Calu3 (cell line): ENCODE measurements at regions not wholly inside any gene's neighbourhood (a gene's known extent, or its start where the extent isn't known, plus 50 kb on each side); places are given as distances from the start of the nearest gene placed in this dataset.

Source experiments
- BruUV-seq: library from RNA; stranded (reverse); fragments of 400-500 nt; replicated peaks from 2 replicates; lab custom pipeline; 2021; lab: Mats Ljungman, UMichigan
- CTCF ChIA-PET: fragments of 300-600 bp; sonication (Branson Sonifier 250); formaldehyde crosslinking; loops from one replicate; lab custom pipeline; 2022; ENCODE audit warnings: antibody characterized with exemption; lab: Charles Lee
- DNase-seq: peaks from one replicate; pipeline ENCODE4 v3.0.0; 2022
- H3K27ac Mint-ChIP-seq: one replicate; pipeline ENCODE4 v1.8.0; 2022; ENCODE audit warnings: mixed read lengths; ENCODE audit not compliant: unreplicated experiment
- H3K27me3 Mint-ChIP-seq: one replicate; pipeline ENCODE4 v1.8.0; 2022; ENCODE audit warnings: mixed read lengths; ENCODE audit not compliant: unreplicated experiment
- H3K36me3 Mint-ChIP-seq: one replicate; pipeline ENCODE4 v1.8.0; 2022; ENCODE audit warnings: mild to moderate bottlenecking, moderate library complexity, mixed read lengths; ENCODE audit not compliant: insufficient read depth, unreplicated experiment
- H3K4me1 Mint-ChIP-seq: one replicate; pipeline ENCODE4 v1.8.0; 2022; ENCODE audit warnings: mild to moderate bottlenecking, low read depth, mixed read lengths; ENCODE audit not compliant: unreplicated experiment
- H3K4me3 Mint-ChIP-seq: one replicate; pipeline ENCODE4 v1.8.0; 2022; ENCODE audit warnings: mild to moderate bottlenecking, low read depth, moderate library complexity, mixed read lengths; ENCODE audit not compliant: unreplicated experiment
- H3K9me3 Mint-ChIP-seq: one replicate; pipeline ENCODE4 v1.8.0; 2022; ENCODE audit warnings: low read depth, mixed read lengths; ENCODE audit not compliant: unreplicated experiment
- intact Hi-C: fragments of 100-400 bp; cut with micrococcal nuclease; formaldehyde crosslinking; loops from one replicate; pipeline ENCODE4 v1.10.0; 2022; ENCODE audit not compliant: unreplicated experiment
- TF ChIP-seq, protein P1 (sequence below): fragments of 200-600 bp; IDR thresholded peaks from one replicate; pipeline ENCODE4 v1.8.0; 2022; ENCODE audit warnings: antibody characterized with exemption; ENCODE audit not compliant: unreplicated experiment

DNA sequence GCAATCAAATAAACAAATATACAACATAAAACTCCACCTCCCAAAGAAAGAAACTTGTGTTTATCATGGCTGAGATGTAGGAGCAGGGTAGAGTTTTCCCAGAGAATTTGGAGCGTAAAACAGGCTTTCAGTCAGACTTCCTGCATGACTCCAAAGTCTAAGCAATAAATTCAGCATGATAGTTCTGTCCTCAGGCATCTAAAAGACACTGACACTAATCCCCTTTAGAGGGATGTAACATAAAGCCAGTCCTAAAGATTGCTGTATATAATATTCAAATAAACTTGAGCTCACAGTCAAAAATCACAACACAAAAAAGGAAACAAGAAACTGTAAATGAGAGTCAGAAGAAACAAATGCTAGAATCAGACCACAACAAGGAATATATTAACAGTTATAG lies 234.4 kb downstream of the CENPW start:
- TF ChIP-seq, protein P1, sequence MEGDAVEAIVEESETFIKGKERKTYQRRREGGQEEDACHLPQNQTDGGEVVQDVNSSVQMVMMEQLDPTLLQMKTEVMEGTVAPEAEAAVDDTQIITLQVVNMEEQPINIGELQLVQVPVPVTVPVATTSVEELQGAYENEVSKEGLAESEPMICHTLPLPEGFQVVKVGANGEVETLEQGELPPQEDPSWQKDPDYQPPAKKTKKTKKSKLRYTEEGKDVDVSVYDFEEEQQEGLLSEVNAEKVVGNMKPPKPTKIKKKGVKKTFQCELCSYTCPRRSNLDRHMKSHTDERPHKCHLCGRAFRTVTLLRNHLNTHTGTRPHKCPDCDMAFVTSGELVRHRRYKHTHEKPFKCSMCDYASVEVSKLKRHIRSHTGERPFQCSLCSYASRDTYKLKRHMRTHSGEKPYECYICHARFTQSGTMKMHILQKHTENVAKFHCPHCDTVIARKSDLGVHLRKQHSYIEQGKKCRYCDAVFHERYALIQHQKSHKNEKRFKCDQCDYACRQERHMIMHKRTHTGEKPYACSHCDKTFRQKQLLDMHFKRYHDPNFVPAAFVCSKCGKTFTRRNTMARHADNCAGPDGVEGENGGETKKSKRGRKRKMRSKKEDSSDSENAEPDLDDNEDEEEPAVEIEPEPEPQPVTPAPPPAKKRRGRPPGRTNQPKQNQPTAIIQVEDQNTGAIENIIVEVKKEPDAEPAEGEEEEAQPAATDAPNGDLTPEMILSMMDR: no peak
- Mint-ChIP-seq H3K9me3 (no peaks in the 10 kb centered on the region), H3K27me3 (no peaks in the 10 kb centered on the region), H3K27ac (no peak overlapping the region), H3K4me3 (no peak overlapping the region), H3K36me3 (no peaks in the 10 kb centered on the region), H3K4me1 (peaks cover 11% of the 10 kb centered on the region)
- intact Hi-C loops: no loop called here
- no TSS peak for BruUV-seq
- CTCF ChIA-PET: interaction anchor here (0.6 kb wide), 1 partner anchor 525 kb away, joined by 3 read pairs; no protein-coding TSS in a partner anchor
- no peak for DNase-seq

DNA sequence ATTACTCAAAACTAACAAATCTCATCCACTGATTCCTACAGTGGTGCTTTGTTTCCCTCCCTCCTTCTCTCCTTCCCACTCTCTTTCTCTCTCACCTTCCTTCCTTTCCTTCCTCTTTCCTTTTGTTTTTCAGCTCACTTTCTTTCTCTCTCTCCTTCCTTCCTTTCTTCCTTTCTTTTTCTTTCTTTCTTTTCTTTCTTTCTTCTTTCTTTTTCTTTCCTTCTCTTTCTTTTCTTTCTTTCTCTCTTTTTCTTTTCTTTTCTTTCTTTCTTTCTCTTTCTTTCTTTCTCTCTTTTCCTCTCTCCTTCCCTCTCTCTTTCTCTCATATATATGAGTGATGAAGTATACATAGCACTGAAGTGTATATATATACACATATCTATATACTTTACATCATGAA lies 241.4 kb downstream of the CENPW start:
- Mint-ChIP-seq H3K4me3 (no peak overlapping the region), H3K9me3 (no peaks in the 10 kb centered on the region), H3K27me3 (no peaks in the 10 kb centered on the region), H3K4me1 (no peaks in the 10 kb centered on the region), H3K27ac (no peak overlapping the region), H3K36me3 (no peaks in the 10 kb centered on the region)
- intact Hi-C loops: no loop called here
- DNase-seq: no peak
- BruUV-seq: no TSS peak
- CTCF ChIA-PET: no interaction called here
- TF ChIP-seq, protein P1: no peak

DNA sequence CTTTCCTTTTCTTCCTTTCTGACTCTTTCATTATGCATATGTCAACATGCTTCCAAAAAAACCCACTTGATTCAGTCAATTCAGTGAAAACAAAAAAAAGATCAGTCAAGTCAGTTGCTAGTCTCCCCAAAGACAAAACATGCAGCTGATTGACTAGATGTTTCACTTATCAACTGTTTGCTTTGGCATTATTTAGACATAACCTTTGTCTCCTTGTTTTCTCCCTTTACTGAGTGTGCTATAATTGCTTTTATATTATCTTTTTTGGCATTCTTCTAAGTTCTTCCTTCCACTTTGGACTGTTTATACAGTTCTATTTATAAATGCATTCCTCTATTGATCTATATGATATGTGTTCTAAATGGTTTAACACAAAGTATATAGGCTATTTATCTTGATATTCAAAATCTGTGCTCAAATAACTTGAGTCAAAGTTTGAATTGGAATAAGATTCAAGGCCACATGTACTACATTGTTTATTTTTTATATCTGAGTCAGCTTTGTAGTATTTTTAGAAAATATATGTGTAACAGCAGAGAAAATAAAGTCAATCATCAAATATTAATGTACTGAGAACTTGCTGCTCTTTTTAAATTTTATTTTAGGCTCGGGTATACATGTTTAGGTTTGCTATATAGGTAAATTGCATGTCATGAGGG lies 260.5 kb downstream of the CENPW start:
- H3K36me3 Mint-ChIP-seq: no peaks in the 10 kb centered on the region
- H3K4me1 Mint-ChIP-seq: no peaks in the 10 kb centered on the region
- BruUV-seq: no TSS peak
- no peaks in the 10 kb centered on the region for H3K9me3 Mint-ChIP-seq
- H3K27ac Mint-ChIP-seq: no peak overlapping the region
- TF ChIP-seq, protein P1: no peak
- DNase-seq: no peak
- no peaks in the 10 kb centered on the region for H3K27me3 Mint-ChIP-seq
- CTCF ChIA-PET: interaction anchor here (0.7 kb wide), 1 partner anchor 858 kb away, joined by 3 read pairs; no protein-coding TSS in a partner anchor
- intact Hi-C loops: no loop called here
- no peak overlapping the region for H3K4me3 Mint-ChIP-seq

DNA sequence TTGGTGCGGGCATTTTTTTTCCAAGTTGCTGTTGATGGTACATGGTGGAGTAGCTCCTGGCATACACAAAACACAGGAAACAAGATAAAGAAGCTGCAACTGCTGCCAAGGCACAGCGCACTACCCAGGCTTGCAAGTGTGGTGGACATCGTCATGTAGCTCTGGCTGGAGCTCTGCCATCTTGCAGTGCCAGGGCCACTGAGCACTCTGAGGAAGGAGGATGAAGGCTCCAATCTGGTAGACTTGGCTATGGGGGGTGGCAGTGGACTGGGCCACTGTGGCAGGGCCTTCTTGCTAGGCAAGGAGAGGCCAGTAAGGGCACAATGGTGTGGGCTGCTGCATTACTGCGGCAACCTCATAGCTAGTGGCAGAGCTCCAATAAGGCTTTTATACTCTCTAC lies 263.5 kb downstream of the CENPW start:
- DNase-seq: no peak
- no peaks in the 10 kb centered on the region for H3K9me3 Mint-ChIP-seq
- CTCF ChIA-PET: no interaction called here
- H3K36me3 Mint-ChIP-seq: no peaks in the 10 kb centered on the region
- TF ChIP-seq, protein P1: no peak
- BruUV-seq: no TSS peak
- intact Hi-C loops: no loop called here
- H3K4me1 Mint-ChIP-seq: no peaks in the 10 kb centered on the region
- no peaks in the 10 kb centered on the region for H3K27me3 Mint-ChIP-seq
- H3K27ac Mint-ChIP-seq: no peak overlapping the region
- no peak overlapping the region for H3K4me3 Mint-ChIP-seq
